ENCODE measurements at regions not wholly inside any gene's neighbourhood (a gene's known extent, or its start where the extent isn't known, plus 50 kb on each side); places are given as distances from the start of the nearest gene placed in this dataset.

- no peaks in the 10 kb centered on the region for H3K36me3 ChIP-seq (ENCODE audit: low read length)
These were observed 866.0 kb downstream of the BRD1 start for GRCh38 chr22:48961705-48962104.

DNA sequence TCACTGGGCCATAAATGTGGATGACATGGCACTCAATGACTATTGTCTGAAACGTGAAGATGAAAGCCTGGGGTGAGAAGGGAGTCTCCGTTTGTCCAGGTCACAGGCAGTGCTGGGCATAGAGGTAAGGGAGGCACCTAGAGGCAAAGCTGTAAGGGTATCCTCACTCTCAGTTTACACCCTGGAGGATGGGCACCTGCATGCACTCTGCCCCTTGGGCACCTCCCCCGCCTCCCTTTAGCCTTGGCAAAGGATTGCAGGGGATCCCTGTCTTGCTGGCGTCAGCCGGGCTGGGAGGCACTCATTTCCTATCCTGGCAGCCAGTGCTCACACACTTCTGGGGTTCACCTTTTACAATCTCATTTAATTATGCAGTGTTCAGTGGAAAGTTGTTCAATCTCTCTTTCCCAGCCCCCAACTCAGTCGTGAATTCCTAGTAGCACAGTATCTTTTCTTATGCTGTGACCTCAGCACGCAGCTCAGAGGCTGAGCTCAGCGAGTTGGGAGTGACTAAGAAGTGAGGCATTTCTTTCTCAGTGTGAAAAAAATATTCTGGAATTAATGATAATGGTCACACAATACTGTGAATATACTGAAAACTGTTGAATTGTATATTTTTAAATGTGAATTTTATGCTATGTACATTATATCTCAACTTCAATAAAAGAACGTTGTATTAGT, 866.6 kb downstream of the BRD1 start:
- Histone ChIP-seq H3K9me2 (replicated peaks; ENCODE audit: insufficient read depth, low read length) (no peaks in the 10 kb centered on the region), H3K9ac (ENCODE audit: low read length) (no peak overlapping the region), H3K36me3 (ENCODE audit: low read length) (no peaks in the 10 kb centered on the region), H3K9me3 (ENCODE audit: insufficient read depth, low read length) (no peaks in the 10 kb centered on the region), H3F3A (ENCODE audit: insufficient read depth) (no peaks in the 10 kb centered on the region), H3K4me2 (ENCODE audit: low read depth, low read length, poor library complexity, severe bottlenecking) (no peak overlapping the region), H4K20me1 (ENCODE audit: low read depth, low read length) (no peaks in the 10 kb centered on the region), H3K79me2 (ENCODE audit: insufficient read depth, low read length) (no peaks in the 10 kb centered on the region), H3K4me3 (ENCODE audit: insufficient read depth, low read length, poor library complexity, severe bottlenecking) (no peak overlapping the region), H3K27me3 (ENCODE audit: low read length) (no peaks in the 10 kb centered on the region; the same call in 1 of the 2 replicates), H2AFZ (ENCODE audit: low read depth, low read length, severe bottlenecking) (no peak overlapping the region), H3K27ac (ENCODE audit: low read depth, low read length) (no peak overlapping the region)
- TF ChIP-seq CTCF (IDR thresholded peaks at IDR 0.05; ENCODE audit: insufficient read depth, low read length, poor library complexity, severe bottlenecking), result no peak
- TF ChIP-seq EZH2phosphoT487 (conservative IDR thresholded peaks at IDR 0.05; ENCODE audit: low read length), result no peak

More at GRCh38 chr22:48961705-48962104, 866.0 kb downstream of the BRD1 start:
- no peak overlapping the region for H3K27ac ChIP-seq (ENCODE audit: low read depth, low read length)
- H3K9ac ChIP-seq (ENCODE audit: low read length), result no peak overlapping the region
- no peaks in the 10 kb centered on the region for H3K9me2 ChIP-seq (replicated peaks; ENCODE audit: insufficient read depth, low read length)
- H3F3A ChIP-seq (ENCODE audit: insufficient read depth), result no peaks in the 10 kb centered on the region
- no peaks in the 10 kb centered on the region for H3K9me3 ChIP-seq (ENCODE audit: insufficient read depth, low read length)
- no peak overlapping the region for H2AFZ ChIP-seq (ENCODE audit: low read depth, low read length, severe bottlenecking)
- TF ChIP-seq CTCF (IDR thresholded peaks at IDR 0.05; ENCODE audit: insufficient read depth, low read length, poor library complexity, severe bottlenecking) (no peak), EZH2phosphoT487 (conservative IDR thresholded peaks at IDR 0.05; ENCODE audit: low read length) (no peak)
- no peaks in the 10 kb centered on the region; the same call in 1 of the 2 replicates for H3K27me3 ChIP-seq (ENCODE audit: low read length)
- H3K79me2 ChIP-seq (ENCODE audit: insufficient read depth, low read length), result no peaks in the 10 kb centered on the region
- H4K20me1 ChIP-seq (ENCODE audit: low read depth, low read length), result no peaks in the 10 kb centered on the region
- H3K4me2 ChIP-seq (ENCODE audit: low read depth, low read length, poor library complexity, severe bottlenecking), result no peak overlapping the region
- no peak overlapping the region for H3K4me3 ChIP-seq (ENCODE audit: insufficient read depth, low read length, poor library complexity, severe bottlenecking)

- Histone ChIP-seq H3K4me3 (ENCODE audit: insufficient read depth, low read length, poor library complexity, severe bottlenecking) (no peak overlapping the region), H3K27me3 (ENCODE audit: low read length) (no peaks in the 10 kb centered on the region; the same call in 1 of the 2 replicates), H3K36me3 (ENCODE audit: low read length) (no peaks in the 10 kb centered on the region), H3K9me2 (replicated peaks; ENCODE audit: insufficient read depth, low read length) (no peaks in the 10 kb centered on the region), H3F3A (ENCODE audit: insufficient read depth) (no peaks in the 10 kb centered on the region), H3K27ac (ENCODE audit: low read depth, low read length) (no peak overlapping the region), H2AFZ (ENCODE audit: low read depth, low read length, severe bottlenecking) (no peak overlapping the region), H3K9me3 (ENCODE audit: insufficient read depth, low read length) (no peaks in the 10 kb centered on the region), H3K79me2 (ENCODE audit: insufficient read depth, low read length) (no peaks in the 10 kb centered on the region), H3K4me2 (ENCODE audit: low read depth, low read length, poor library complexity, severe bottlenecking) (no peak overlapping the region), H3K9ac (ENCODE audit: low read length) (no peak overlapping the region), H4K20me1 (ENCODE audit: low read depth, low read length) (no peaks in the 10 kb centered on the region)
- TF ChIP-seq EZH2phosphoT487 (conservative IDR thresholded peaks at IDR 0.05; ENCODE audit: low read length) (no peak), CTCF (IDR thresholded peaks at IDR 0.05; ENCODE audit: insufficient read depth, low read length, poor library complexity, severe bottlenecking) (no peak)
These were observed 867.1 kb downstream of the BRD1 start for GRCh38 chr22:48960576-48960975.
